Kidney epithelial cell (primary cell): ENCODE measurements at regions not wholly inside any gene's neighbourhood (a gene's known extent, or its start where the extent isn't known, plus 50 kb on each side); places are given as distances from the start of the nearest gene placed in this dataset.

Experiments used
- DNase-seq: peaks from one replicate; pipeline ENCODE4 v3.0.0-alpha.2; 2010; ENCODE audit warnings: low read depth
- H3K27me3 ChIP-seq: 2 replicates; pipeline ENCODE4 v1.6.0; 2011; ENCODE audit warnings: low read length; ENCODE audit not compliant: control insufficient read depth, insufficient read depth
- H3K36me3 ChIP-seq: 2 replicates; pipeline ENCODE4 v1.5.1; 2011; ENCODE audit warnings: low read length; ENCODE audit not compliant: control insufficient read depth, insufficient read depth
- H3K4me3 ChIP-seq: 2 replicates; pipeline ENCODE4 v1.5.1; 2011; ENCODE audit warnings: low read depth, mild to moderate bottlenecking, control low read depth, low read length
- TF ChIP-seq, protein P1 (sequence below): IDR thresholded peaks from 2 replicates; pipeline ENCODE4 v1.5.1; 2011; ENCODE audit warnings: mild to moderate bottlenecking, moderate library complexity, low read length, control low read depth, inconsistent platforms; ENCODE audit not compliant: insufficient read depth, poor library complexity, severe bottlenecking

GRCh38 chr3:18111796-18112232, 313.3 kb downstream of the SATB1 start:
- Histone ChIP-seq H3K27me3 (no peaks in the 10 kb centered on the region), H3K4me3 (no peak overlapping the region), H3K36me3 (no peaks in the 10 kb centered on the region)
- no peak for DNase-seq
- TF ChIP-seq, protein P1, sequence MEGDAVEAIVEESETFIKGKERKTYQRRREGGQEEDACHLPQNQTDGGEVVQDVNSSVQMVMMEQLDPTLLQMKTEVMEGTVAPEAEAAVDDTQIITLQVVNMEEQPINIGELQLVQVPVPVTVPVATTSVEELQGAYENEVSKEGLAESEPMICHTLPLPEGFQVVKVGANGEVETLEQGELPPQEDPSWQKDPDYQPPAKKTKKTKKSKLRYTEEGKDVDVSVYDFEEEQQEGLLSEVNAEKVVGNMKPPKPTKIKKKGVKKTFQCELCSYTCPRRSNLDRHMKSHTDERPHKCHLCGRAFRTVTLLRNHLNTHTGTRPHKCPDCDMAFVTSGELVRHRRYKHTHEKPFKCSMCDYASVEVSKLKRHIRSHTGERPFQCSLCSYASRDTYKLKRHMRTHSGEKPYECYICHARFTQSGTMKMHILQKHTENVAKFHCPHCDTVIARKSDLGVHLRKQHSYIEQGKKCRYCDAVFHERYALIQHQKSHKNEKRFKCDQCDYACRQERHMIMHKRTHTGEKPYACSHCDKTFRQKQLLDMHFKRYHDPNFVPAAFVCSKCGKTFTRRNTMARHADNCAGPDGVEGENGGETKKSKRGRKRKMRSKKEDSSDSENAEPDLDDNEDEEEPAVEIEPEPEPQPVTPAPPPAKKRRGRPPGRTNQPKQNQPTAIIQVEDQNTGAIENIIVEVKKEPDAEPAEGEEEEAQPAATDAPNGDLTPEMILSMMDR: no peak

GRCh38 chr3:18103591-18103990, 321.5 kb downstream of the SATB1 start:
- TF ChIP-seq, protein P1: no peak
- Histone ChIP-seq H3K4me3 (no peak overlapping the region), H3K27me3 (no peaks in the 10 kb centered on the region), H3K36me3 (no peaks in the 10 kb centered on the region)
- DNase-seq: no peak

- no peak for DNase-seq
- TF ChIP-seq, protein P1: no peak
- H3K36me3 ChIP-seq: no peaks in the 10 kb centered on the region
Observed at GRCh38 chr3:18100121-18100520, 325.0 kb downstream of the SATB1 start.

DNA sequence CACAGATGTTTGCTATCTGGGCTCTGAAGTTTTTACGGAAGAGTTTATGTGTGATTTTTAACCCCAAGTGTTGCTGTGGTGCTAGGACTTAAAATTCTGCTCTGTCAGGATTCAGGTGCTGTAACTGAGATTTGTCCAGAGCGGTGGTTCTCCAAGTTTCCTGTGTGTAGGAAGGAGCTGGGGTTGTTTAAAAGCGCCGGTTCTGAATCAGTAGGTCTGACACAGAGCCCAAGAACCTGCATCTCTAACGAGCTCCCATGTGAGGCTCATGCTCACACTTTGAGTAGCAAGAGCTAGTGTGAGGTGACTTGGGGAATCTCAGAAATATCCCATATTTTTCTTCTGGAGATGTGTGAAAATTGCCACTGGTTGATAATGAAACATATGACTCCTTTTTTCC, 325.5 kb downstream of the SATB1 start:
- H3K27me3 ChIP-seq: no peaks in the 10 kb centered on the region
- DNase-seq: no peak
- TF ChIP-seq, protein P1: no peak
- no peaks in the 10 kb centered on the region for H3K36me3 ChIP-seq
- H3K4me3 ChIP-seq: no peak overlapping the region

More at GRCh38 chr3:18100121-18100520, 325.0 kb downstream of the SATB1 start:
- no peak overlapping the region for H3K4me3 ChIP-seq
- H3K27me3 ChIP-seq: no peaks in the 10 kb centered on the region

DNA sequence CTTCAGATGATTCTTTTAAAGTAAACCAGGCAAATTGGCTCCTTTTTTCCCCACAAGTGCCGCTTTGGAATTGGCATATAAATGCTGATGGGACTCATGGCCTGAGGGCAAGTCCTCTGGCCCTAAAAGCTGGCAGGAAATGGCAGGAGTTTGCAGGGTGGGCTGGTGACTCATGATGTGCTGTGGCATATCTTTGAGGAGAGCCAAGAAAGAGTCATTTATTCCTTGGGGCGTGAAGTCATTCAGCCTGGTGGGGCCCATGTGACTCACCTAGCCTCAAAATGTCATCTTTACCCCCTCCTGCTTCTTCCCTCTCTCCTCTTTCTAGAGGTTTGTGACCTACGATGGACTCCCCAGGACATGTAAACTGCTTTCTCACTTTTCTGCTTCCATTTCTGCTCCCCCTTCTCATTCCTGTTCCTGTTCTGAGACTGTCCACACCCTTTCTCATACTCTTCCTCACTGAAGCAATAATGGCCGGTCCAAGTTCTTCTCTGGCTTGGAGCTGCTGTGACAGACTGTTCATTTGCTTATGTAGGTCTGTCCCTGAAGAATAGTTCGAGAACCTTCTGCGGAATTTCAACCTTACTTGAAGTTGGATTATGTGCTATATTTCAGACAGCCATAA, 326.1 kb downstream of the SATB1 start:
- no peak overlapping the region for H3K4me3 ChIP-seq
- H3K27me3 ChIP-seq: no peaks in the 10 kb centered on the region
- TF ChIP-seq, protein P1: no peak
- DNase-seq: peak; percentile 92
- no peaks in the 10 kb centered on the region for H3K36me3 ChIP-seq

DNA sequence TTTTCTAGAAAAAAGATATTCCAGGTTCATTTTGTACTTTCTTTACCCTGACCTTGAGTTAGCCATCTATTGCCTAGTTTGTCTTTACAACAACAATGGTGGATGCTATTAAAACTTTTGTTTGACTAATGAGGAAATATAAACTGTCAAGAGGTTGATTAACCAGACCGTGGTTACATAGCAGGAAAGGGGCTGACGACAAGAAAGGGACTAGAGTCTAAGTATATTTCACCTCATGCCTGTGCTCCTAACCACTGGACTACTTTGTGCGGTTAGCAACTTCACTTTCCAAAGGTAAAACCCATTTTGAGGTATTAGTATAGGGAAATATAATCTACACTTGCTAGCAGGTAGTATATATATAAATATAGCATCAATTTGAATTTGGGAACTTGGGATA, 327.1 kb downstream of the SATB1 start:
- Histone ChIP-seq H3K36me3 (no peaks in the 10 kb centered on the region), H3K27me3 (no peaks in the 10 kb centered on the region), H3K4me3 (no peak overlapping the region)
- TF ChIP-seq, protein P1: no peak
- DNase-seq: no peak
